BE2C (cell line): ENCODE measurements at regions not wholly inside any gene's neighbourhood (a gene's known extent, or its start where the extent isn't known, plus 50 kb on each side); places are given as distances from the start of the nearest gene placed in this dataset.
"Not testable (repeated sequence)": the region's sequence is repeated elsewhere in the genome, so short reads cannot be mapped to it uniquely, and the experiment has no call there.

Source experiments
- DNase-seq: peaks from one replicate; pipeline ENCODE4 v3.0.0-alpha.2; 2020
- H3K27me3 ChIP-seq: fragments of 250-450 bp; sonication (Bioruptor Pico); 2 replicates; pipeline ENCODE4 v1.5.1; 2020; ENCODE audit warnings: mild to moderate bottlenecking
- H3K36me3 ChIP-seq: fragments of 250-450 bp; sonication (Bioruptor Pico); 2 replicates; pipeline ENCODE4 v1.5.1; 2020; ENCODE audit warnings: mild to moderate bottlenecking
- H3K4me1 ChIP-seq: fragments of 250-450 bp; sonication (Bioruptor Pico); 2 replicates; pipeline ENCODE4 v1.5.1; 2020
- H3K4me3 ChIP-seq: 2 replicates; pipeline ENCODE4 v1.5.1; 2011; ENCODE audit warnings: low read depth, low read length
- H3K9me3 ChIP-seq: fragments of 250-450 bp; sonication (Bioruptor Pico); 2 replicates; pipeline ENCODE4 v1.5.1; 2020
- TF ChIP-seq, protein P1 (sequence below): IDR thresholded peaks from 2 replicates; pipeline ENCODE4 v1.5.1; 2012; ENCODE audit warnings: mild to moderate bottlenecking, low read depth, low read length

DNA sequence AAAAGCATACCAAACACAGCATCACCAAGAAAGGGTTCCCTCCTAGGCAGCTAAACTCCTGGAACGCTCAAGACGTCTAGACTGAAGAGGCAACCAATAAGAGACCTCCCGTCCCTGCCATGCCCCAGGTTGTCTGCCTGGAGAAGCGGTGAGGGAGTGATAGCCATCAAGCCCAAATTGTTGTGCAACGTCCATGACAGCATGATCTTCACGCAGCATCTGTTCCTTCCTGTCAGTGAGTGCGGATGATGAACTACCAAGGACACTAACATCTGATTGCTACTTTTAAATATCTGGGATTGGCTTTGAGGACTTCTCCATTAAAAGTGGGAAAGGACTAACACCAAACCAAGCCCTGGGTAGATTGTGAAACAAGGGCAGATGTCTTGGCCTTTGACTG lies 149.7 kb downstream of the TXNL1 start:
- Histone ChIP-seq H3K4me3 (no peak overlapping the region), H3K27me3 (no peaks in the 10 kb centered on the region), H3K4me1 (no peaks in the 10 kb centered on the region), H3K9me3 (no peaks in the 10 kb centered on the region), H3K36me3 (no peaks in the 10 kb centered on the region)
- no peak for DNase-seq
- TF ChIP-seq, protein P1, sequence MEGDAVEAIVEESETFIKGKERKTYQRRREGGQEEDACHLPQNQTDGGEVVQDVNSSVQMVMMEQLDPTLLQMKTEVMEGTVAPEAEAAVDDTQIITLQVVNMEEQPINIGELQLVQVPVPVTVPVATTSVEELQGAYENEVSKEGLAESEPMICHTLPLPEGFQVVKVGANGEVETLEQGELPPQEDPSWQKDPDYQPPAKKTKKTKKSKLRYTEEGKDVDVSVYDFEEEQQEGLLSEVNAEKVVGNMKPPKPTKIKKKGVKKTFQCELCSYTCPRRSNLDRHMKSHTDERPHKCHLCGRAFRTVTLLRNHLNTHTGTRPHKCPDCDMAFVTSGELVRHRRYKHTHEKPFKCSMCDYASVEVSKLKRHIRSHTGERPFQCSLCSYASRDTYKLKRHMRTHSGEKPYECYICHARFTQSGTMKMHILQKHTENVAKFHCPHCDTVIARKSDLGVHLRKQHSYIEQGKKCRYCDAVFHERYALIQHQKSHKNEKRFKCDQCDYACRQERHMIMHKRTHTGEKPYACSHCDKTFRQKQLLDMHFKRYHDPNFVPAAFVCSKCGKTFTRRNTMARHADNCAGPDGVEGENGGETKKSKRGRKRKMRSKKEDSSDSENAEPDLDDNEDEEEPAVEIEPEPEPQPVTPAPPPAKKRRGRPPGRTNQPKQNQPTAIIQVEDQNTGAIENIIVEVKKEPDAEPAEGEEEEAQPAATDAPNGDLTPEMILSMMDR = no peak

DNA sequence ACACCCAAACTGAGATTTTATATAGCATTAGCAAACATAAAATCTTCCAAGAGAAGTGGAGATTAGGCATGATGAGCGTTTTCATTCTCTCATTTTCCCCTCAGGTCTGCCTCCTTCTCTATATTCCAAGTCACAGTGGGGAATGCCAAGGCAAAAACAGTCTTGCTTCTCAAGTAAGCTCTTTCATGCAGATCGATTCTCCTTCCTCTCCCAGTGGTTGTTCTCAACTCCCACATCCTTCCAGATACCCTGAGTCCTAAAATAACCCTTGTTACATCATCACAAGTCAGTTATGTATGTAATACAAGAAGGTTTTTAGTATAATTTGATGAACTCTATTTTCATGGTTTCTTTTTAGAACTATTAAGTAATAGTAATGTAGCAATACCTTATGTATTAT lies 150.6 kb downstream of the TXNL1 start:
- H3K27me3 ChIP-seq = no peaks in the 10 kb centered on the region
- H3K36me3 ChIP-seq = no peaks in the 10 kb centered on the region
- H3K9me3 ChIP-seq = no peaks in the 10 kb centered on the region
- H3K4me3 ChIP-seq = no peak overlapping the region
- H3K4me1 ChIP-seq = no peaks in the 10 kb centered on the region
- TF ChIP-seq, protein P1 = no peak
- no peak for DNase-seq

DNA sequence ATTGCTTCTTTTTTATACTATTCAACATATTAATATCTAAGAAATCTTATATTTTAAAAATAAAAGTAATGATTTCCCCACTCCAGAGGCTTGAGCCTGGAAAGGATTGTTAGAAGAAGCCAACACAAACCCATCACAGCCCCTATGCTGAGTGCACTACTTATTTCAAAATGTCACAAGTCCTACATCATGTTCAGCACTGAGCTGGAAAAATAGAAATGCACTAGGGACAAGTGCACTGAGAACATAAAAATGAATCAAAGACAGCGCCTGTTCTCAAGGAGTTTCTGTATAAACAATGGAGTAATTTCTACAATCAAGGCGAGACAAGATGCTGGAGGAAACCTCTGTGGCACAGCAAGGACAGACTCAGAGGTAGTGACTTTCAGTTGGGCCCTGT lies 155.0 kb downstream of the TXNL1 start:
- Histone ChIP-seq H3K27me3 (no peaks in the 10 kb centered on the region), H3K9me3 (no peaks in the 10 kb centered on the region), H3K4me3 (no peak overlapping the region), H3K36me3 (no peaks in the 10 kb centered on the region), H3K4me1 (no peaks in the 10 kb centered on the region)
- DNase-seq = no peak
- TF ChIP-seq, protein P1 = no peak

DNA sequence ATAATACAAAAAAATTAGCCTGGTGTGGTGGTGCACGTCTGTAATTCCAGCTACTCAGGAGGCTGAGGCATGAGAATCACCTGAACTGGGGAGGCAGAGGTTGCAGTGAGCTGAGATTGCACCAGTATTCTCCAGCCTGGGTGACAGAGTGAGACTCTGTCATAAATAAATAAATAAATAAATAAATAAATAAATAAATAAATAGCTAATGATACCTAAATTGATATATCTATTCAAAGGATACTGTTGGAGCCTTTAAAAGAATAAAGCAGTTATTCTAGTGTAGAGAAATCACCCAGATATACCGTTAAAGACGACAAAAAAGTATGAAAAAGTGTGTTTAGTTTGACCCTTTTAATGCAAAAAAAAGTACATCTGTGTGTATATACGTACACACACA lies 155.6 kb downstream of the TXNL1 start:
- H3K4me3 ChIP-seq, H3K4me1 ChIP-seq, H3K27me3 ChIP-seq, H3K36me3 ChIP-seq, H3K9me3 ChIP-seq, DNase-seq: not testable (repeated sequence)

DNA sequence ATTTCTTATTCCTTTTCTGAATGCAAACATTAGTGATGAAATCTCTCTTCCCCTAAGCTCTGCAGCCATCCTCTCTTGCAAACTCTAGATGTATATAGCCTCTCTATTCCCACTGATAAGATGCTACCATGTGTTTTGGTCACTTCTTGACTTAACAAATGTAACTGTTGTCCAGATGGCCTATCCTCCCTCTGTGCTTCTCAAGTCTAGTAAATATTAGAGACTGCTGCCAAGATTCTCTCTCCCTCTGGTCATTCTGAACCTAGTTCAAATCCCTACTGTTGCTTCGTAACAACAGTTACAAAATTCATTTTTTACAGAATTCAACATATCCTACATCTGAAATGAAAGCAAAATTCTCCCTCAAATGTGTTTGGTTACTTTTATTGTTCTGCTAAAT lies 156.6 kb downstream of the TXNL1 start:
- no peak for DNase-seq
- Histone ChIP-seq H3K4me1 (no peaks in the 10 kb centered on the region), H3K27me3 (no peaks in the 10 kb centered on the region), H3K4me3 (no peak overlapping the region), H3K9me3 (no peaks in the 10 kb centered on the region), H3K36me3 (no peaks in the 10 kb centered on the region)
- TF ChIP-seq, protein P1 = no peak

DNA sequence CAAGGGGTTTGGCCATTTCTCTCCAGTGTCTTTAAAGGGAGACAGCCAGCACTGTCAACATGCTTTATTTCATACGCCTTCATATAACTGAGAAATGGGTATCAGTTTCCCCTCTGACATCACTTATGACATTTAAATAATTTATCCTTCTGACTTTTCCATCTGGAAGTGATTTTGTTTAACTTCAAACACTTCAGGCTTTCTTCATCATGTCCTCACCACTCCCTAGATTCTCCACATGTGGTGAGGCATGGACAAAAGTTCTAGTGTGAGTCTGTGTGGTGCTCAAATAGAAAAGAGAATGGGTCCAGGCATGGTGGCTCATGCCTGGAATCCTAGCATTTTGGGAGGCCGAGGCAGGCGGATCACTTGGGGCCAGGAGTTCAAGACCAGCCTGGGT lies 158.6 kb downstream of the TXNL1 start:
- no peaks in the 10 kb centered on the region for H3K36me3 ChIP-seq
- H3K27me3 ChIP-seq = no peaks in the 10 kb centered on the region
- DNase-seq = no peak
- H3K4me3 ChIP-seq = no peak overlapping the region
- H3K4me1 ChIP-seq = no peaks in the 10 kb centered on the region
- no peaks in the 10 kb centered on the region for H3K9me3 ChIP-seq
- TF ChIP-seq, protein P1 = no peak

DNA sequence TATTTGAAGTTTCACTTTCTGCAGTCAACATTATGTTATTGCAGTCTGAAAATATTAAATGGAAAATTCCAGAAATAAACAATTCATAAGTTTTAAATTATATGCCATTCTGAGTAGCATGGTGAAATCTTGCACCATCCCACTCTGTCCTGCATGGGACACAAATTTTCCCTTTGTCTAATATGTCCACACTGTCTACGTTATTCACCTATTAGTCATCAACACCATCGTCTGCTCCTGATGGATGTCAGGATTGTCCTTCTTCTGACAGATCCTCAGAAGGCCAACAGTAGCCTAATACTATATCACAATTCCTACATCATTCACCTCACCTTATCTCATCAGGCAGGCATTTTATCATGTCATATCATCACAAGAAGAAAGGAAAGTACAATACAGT lies 163.1 kb downstream of the TXNL1 start:
- Histone ChIP-seq H3K4me1 (no peaks in the 10 kb centered on the region), H3K36me3 (no peaks in the 10 kb centered on the region), H3K4me3 (no peak overlapping the region), H3K27me3 (no peaks in the 10 kb centered on the region), H3K9me3 (no peaks in the 10 kb centered on the region)
- TF ChIP-seq, protein P1 = no peak
- DNase-seq = no peak
